WTC11 (cell line): ENCODE measurements at regions not wholly inside any gene's neighbourhood (a gene's known extent, or its start where the extent isn't known, plus 50 kb on each side); places are given as distances from the start of the nearest gene placed in this dataset.

Source experiments
- ATAC-seq: fragments of 200-7000 bp; cut with Tn5 transposase; 2 replicates; pipeline ENCODE4 v1.10.0; 2021; ENCODE audit warnings: mild to moderate bottlenecking, moderate library complexity
- CTCF ChIA-PET: fragments of 300-600 bp; sonication (Branson Sonifier 250); formaldehyde crosslinking; loops from one replicate; lab custom pipeline; 2021; ENCODE audit warnings: antibody characterized with exemption; lab: Charles Lee
- POLR2A ChIA-PET: fragments of 350-600 bp; sonication (Branson Sonifier 250); formaldehyde crosslinking; loops from one replicate; lab custom pipeline; 2021; ENCODE audit warnings: antibody characterized with exemption; lab: Charles Lee
- DNase-seq: peaks from one replicate; pipeline ENCODE4 v3.0.0; 2021; ENCODE audit warnings: low spot score
- H3K27ac Mint-ChIP-seq: 2 replicates; pipeline ENCODE4 v1.8.0; 2021; ENCODE audit warnings: mixed read lengths
- H3K27me3 Mint-ChIP-seq: 2 replicates; pipeline ENCODE4 v1.8.0; 2021; ENCODE audit warnings: low read depth, mild to moderate bottlenecking, moderate library complexity, mixed read lengths
- H3K36me3 Mint-ChIP-seq: 2 replicates; pipeline ENCODE4 v1.8.0; 2021; ENCODE audit warnings: mixed read lengths
- H3K4me1 Mint-ChIP-seq: 2 replicates; pipeline ENCODE4 v1.8.0; 2022; ENCODE audit warnings: mixed read lengths
- H3K4me3 Mint-ChIP-seq: 2 replicates; pipeline ENCODE4 v1.8.0; 2021; ENCODE audit warnings: mild to moderate bottlenecking, moderate library complexity, mixed read lengths
- H3K9me3 Mint-ChIP-seq: 2 replicates; pipeline ENCODE4 v1.8.0; 2021; ENCODE audit warnings: mixed read lengths
- ATF1 ChIP-seq: sonication (generic); formaldehyde crosslinking; IDR thresholded peaks from 2 replicates; pipeline ENCODE4 v1.8.1; 2023; ENCODE audit warnings: mild to moderate bottlenecking, moderate library complexity, missing genetic modification reagents
- CBFB ChIP-seq: sonication (generic); formaldehyde crosslinking; IDR thresholded peaks from 2 replicates; pipeline ENCODE4 v1.8.1; 2022; ENCODE audit warnings: mild to moderate bottlenecking, low read depth, missing genetic modification reagents
- FOXJ3 ChIP-seq: sonication (generic); formaldehyde crosslinking; IDR thresholded peaks from 2 replicates; pipeline ENCODE4 v1.9.0; 2021; ENCODE audit warnings: missing genetic modification reagents, mild to moderate bottlenecking, borderline replicate concordance
- GRHL2 ChIP-seq: fragments of 250-450 bp; sonication (Bioruptor Pico); IDR thresholded peaks from 2 replicates; pipeline ENCODE4 v1.8.0; 2022; ENCODE audit warnings: mild to moderate bottlenecking, moderate library complexity; ENCODE audit not compliant: insufficient replicate concordance, severe bottlenecking
- GTF2I ChIP-seq: fragments of 250-450 bp; sonication (Bioruptor Pico); conservative IDR thresholded peaks from 2 replicates; pipeline ENCODE4 v1.4.0; 2021; ENCODE audit warnings: mild to moderate bottlenecking
- HMGA2 ChIP-seq: fragments of 250-450 bp; sonication (Bioruptor Pico); IDR thresholded peaks from 2 replicates; pipeline ENCODE4 v1.4.0; 2021; ENCODE audit warnings: mild to moderate bottlenecking, moderate library complexity
- JUN ChIP-seq: sonication (generic); formaldehyde crosslinking; IDR thresholded peaks from 2 replicates; pipeline ENCODE4 v1.8.0; 2023; ENCODE audit warnings: mild to moderate bottlenecking, missing genetic modification reagents
- NR1H2 ChIP-seq: sonication (generic); formaldehyde crosslinking; IDR thresholded peaks from 2 replicates; pipeline ENCODE4 v1.9.0; 2021; ENCODE audit warnings: mild to moderate bottlenecking, moderate library complexity, missing genetic modification reagents
- NR2C2 ChIP-seq: sonication (generic); formaldehyde crosslinking; IDR thresholded peaks from 2 replicates; pipeline ENCODE4 v1.8.0; 2022; ENCODE audit warnings: mild to moderate bottlenecking, missing genetic modification reagents
- SMAD4 ChIP-seq: sonication (generic); formaldehyde crosslinking; IDR thresholded peaks from 2 replicates; pipeline ENCODE4 v1.8.0; 2022; ENCODE audit warnings: mild to moderate bottlenecking, missing genetic modification reagents
- TCF7 ChIP-seq: sonication (generic); formaldehyde crosslinking; IDR thresholded peaks from 2 replicates; pipeline ENCODE4 v1.8.0; 2022; ENCODE audit warnings: mild to moderate bottlenecking, low read depth, missing genetic modification reagents, moderate library complexity
- ZNF138 ChIP-seq: sonication (generic); formaldehyde crosslinking; conservative IDR thresholded peaks from 2 replicates; pipeline ENCODE4 v1.8.1; 2022; ENCODE audit warnings: mild to moderate bottlenecking, moderate library complexity, missing genetic modification reagents
- ZNF232 ChIP-seq: sonication (generic); formaldehyde crosslinking; IDR thresholded peaks from 2 replicates; pipeline ENCODE4 v1.8.0; 2022; ENCODE audit warnings: mild to moderate bottlenecking, missing genetic modification reagents
- ZNF263 ChIP-seq: sonication (generic); formaldehyde crosslinking; IDR thresholded peaks from 2 replicates; pipeline ENCODE4 v1.8.1; 2022; ENCODE audit warnings: low read depth, mild to moderate bottlenecking, moderate library complexity, missing genetic modification reagents
- TF ChIP-seq, protein P1 (sequence below): sonication (generic); formaldehyde crosslinking; IDR thresholded peaks from 2 replicates; pipeline ENCODE4 v1.8.1; 2022; ENCODE audit warnings: low read depth, mild to moderate bottlenecking, moderate library complexity, missing genetic modification reagents, borderline replicate concordance
- TF ChIP-seq, protein P2 (sequence below): sonication (generic); formaldehyde crosslinking; IDR thresholded peaks from 2 replicates; pipeline ENCODE4 v1.8.0; 2022; ENCODE audit warnings: missing genetic modification reagents
- TF ChIP-seq, protein P3 (sequence below): sonication (generic); formaldehyde crosslinking; IDR thresholded peaks from 2 replicates; pipeline ENCODE4 v1.8.0; 2022; ENCODE audit warnings: mild to moderate bottlenecking, missing genetic modification reagents
- TF ChIP-seq, protein P4 (sequence below): fragments of 250-450 bp; sonication (Bioruptor Pico); IDR thresholded peaks from 2 replicates; pipeline ENCODE4 v1.9.0; 2021; ENCODE audit warnings: moderate library complexity, mild to moderate bottlenecking, inconsistent platforms, borderline replicate concordance
- TF ChIP-seq, protein P5 (sequence below): sonication (generic); formaldehyde crosslinking; IDR thresholded peaks from 2 replicates; pipeline ENCODE4 v1.8.1; 2023; ENCODE audit warnings: mild to moderate bottlenecking, missing genetic modification reagents, moderate library complexity
- TF ChIP-seq, protein P6 (sequence below): sonication (generic); formaldehyde crosslinking; conservative IDR thresholded peaks from 2 replicates; pipeline ENCODE4 v1.8.1; 2022; ENCODE audit warnings: mild to moderate bottlenecking, missing genetic modification reagents
- TF ChIP-seq, protein P7 (sequence below): sonication (generic); formaldehyde crosslinking; IDR thresholded peaks from 2 replicates; pipeline ENCODE4 v1.8.1; 2023; ENCODE audit warnings: mild to moderate bottlenecking, missing genetic modification reagents
- TF ChIP-seq, protein P8 (sequence below): sonication (generic); formaldehyde crosslinking; IDR thresholded peaks from 2 replicates; pipeline ENCODE4 v1.8.1; 2022; ENCODE audit warnings: mild to moderate bottlenecking, moderate library complexity, missing genetic modification reagents

DNA sequence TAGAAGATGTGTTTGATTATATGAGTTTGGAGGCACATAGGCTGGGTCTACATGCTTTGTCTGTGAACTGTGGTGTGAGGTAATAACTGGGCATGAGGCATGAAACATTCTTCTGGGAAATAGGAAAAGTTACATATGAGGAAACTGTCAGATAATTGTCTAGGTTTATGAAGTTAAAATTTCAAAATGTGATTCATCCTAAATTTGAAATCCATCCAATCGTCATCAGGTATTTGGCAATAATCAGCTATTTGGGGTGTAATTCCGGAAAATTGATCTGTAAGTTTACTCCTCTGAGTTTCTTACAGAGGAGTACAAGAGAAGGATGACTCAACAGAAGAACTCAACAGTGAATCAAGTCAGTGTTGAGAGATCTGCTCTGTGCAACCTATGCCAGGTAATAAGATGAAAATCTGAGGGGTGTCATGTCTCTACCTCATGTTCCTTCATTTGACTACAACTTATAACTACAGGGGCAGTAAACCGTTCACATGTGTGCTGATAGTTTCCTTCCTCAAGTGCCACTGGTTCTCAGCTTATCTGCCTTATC lies 1171.6 kb upstream of the CDH18 start:
- ChIA-PET POLR2A (no interaction called here), CTCF (no interaction called here)
- TF ChIP-seq, protein P1, sequence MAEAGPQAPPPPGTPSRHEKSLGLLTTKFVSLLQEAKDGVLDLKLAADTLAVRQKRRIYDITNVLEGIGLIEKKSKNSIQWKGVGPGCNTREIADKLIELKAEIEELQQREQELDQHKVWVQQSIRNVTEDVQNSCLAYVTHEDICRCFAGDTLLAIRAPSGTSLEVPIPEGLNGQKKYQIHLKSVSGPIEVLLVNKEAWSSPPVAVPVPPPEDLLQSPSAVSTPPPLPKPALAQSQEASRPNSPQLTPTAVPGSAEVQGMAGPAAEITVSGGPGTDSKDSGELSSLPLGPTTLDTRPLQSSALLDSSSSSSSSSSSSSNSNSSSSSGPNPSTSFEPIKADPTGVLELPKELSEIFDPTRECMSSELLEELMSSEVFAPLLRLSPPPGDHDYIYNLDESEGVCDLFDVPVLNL (CRISPR knock-in tag) = no peak
- TF ChIP-seq FOXJ3 (CRISPR knock-in tag) (no peak), ZNF232 (no peak), NR1H2 (CRISPR knock-in tag) (no peak), JUN (no peak), CBFB (CRISPR knock-in tag) (no peak), GTF2I (no peak)
- TF ChIP-seq, protein P2, sequence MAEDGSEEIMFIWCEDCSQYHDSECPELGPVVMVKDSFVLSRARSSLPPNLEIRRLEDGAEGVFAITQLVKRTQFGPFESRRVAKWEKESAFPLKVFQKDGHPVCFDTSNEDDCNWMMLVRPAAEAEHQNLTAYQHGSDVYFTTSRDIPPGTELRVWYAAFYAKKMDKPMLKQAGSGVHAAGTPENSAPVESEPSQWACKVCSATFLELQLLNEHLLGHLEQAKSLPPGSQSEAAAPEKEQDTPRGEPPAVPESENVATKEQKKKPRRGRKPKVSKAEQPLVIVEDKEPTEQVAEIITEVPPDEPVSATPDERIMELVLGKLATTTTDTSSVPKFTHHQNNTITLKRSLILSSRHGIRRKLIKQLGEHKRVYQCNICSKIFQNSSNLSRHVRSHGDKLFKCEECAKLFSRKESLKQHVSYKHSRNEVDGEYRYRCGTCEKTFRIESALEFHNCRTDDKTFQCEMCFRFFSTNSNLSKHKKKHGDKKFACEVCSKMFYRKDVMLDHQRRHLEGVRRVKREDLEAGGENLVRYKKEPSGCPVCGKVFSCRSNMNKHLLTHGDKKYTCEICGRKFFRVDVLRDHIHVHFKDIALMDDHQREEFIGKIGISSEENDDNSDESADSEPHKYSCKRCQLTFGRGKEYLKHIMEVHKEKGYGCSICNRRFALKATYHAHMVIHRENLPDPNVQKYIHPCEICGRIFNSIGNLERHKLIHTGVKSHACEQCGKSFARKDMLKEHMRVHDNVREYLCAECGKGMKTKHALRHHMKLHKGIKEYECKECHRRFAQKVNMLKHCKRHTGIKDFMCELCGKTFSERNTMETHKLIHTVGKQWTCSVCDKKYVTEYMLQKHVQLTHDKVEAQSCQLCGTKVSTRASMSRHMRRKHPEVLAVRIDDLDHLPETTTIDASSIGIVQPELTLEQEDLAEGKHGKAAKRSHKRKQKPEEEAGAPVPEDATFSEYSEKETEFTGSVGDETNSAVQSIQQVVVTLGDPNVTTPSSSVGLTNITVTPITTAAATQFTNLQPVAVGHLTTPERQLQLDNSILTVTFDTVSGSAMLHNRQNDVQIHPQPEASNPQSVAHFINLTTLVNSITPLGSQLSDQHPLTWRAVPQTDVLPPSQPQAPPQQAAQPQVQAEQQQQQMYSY (CRISPR knock-in tag) = no peak
- TF ChIP-seq, protein P3, sequence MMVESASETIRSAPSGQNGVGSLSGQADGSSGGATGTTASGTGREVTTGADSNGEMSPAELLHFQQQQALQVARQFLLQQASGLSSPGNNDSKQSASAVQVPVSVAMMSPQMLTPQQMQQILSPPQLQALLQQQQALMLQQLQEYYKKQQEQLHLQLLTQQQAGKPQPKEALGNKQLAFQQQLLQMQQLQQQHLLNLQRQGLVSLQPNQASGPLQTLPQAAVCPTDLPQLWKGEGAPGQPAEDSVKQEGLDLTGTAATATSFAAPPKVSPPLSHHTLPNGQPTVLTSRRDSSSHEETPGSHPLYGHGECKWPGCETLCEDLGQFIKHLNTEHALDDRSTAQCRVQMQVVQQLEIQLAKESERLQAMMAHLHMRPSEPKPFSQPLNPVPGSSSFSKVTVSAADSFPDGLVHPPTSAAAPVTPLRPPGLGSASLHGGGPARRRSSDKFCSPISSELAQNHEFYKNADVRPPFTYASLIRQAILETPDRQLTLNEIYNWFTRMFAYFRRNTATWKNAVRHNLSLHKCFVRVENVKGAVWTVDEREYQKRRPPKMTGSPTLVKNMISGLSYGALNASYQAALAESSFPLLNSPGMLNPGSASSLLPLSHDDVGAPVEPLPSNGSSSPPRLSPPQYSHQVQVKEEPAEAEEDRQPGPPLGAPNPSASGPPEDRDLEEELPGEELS (CRISPR knock-in tag) = no peak
- TF ChIP-seq, protein P4, sequence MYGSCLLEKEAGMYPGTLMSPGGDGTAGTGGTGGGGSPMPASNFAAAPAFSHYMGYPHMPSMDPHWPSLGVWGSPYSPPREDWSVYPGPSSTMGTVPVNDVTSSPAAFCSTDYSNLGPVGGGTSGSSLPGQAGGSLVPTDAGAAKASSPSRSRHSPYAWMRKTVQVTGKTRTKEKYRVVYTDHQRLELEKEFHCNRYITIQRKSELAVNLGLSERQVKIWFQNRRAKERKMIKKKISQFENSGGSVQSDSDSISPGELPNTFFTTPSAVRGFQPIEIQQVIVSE (CRISPR knock-in tag) = no peak
- TF ChIP-seq, protein P5, sequence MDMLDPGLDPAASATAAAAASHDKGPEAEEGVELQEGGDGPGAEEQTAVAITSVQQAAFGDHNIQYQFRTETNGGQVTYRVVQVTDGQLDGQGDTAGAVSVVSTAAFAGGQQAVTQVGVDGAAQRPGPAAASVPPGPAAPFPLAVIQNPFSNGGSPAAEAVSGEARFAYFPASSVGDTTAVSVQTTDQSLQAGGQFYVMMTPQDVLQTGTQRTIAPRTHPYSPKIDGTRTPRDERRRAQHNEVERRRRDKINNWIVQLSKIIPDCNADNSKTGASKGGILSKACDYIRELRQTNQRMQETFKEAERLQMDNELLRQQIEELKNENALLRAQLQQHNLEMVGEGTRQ (CRISPR knock-in tag) = no peak
- TF ChIP-seq, protein P6, sequence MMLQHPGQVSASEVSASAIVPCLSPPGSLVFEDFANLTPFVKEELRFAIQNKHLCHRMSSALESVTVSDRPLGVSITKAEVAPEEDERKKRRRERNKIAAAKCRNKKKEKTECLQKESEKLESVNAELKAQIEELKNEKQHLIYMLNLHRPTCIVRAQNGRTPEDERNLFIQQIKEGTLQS (CRISPR knock-in tag) = no peak
- H3K27ac Mint-ChIP-seq = no peak overlapping the region
- DNase-seq (no peak), ATAC-seq (no peak)
- peaks cover 9% of the 10 kb centered on the region for H3K9me3 Mint-ChIP-seq
- no peak overlapping the region for H3K4me3 Mint-ChIP-seq
- no peaks in the 10 kb centered on the region for H3K4me1 Mint-ChIP-seq
- H3K36me3 Mint-ChIP-seq = no peaks in the 10 kb centered on the region
- H3K27me3 Mint-ChIP-seq = no peaks in the 10 kb centered on the region

DNA sequence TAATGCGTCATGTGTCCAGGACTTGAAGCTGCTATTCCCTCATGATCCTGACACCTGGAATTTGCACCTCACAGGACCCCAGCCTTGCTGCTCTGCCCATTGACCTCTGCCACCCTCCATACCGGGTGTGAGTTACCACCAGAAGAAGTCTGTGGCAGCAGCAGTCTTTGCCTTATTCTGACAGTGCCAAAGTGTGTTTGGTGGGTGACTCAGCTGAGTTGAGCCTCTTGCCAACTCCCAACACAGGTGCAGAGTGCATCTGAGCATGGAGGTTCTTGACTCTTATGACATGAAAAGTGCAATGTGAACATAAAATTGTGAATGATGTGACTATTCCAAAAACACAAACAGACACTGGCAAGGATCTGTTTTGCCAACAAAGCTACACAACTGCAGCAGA lies 1166.5 kb upstream of the CDH18 start:
- no peaks in the 10 kb centered on the region for H3K36me3 Mint-ChIP-seq
- ChIA-PET CTCF (no interaction called here), POLR2A (no interaction called here)
- no peak overlapping the region for H3K4me3 Mint-ChIP-seq
- H3K27me3 Mint-ChIP-seq = no peaks in the 10 kb centered on the region
- H3K27ac Mint-ChIP-seq = no peak overlapping the region
- no peaks in the 10 kb centered on the region for H3K4me1 Mint-ChIP-seq
- DNase-seq (no peak), ATAC-seq (no peak)
- peaks cover 9% of the 10 kb centered on the region for H3K9me3 Mint-ChIP-seq
- TF ChIP-seq ATF1 (no peak), TCF7 (CRISPR knock-in tag) (no peak), SMAD4 (CRISPR knock-in tag) (no peak), ZNF138 (CRISPR knock-in tag) (no peak), NR2C2 (CRISPR knock-in tag) (no peak), HMGA2 (CRISPR knock-in tag) (no peak), ZNF263 (CRISPR knock-in tag) (no peak), GRHL2 (CRISPR knock-in tag) (no peak)
- TF ChIP-seq, protein P7, sequence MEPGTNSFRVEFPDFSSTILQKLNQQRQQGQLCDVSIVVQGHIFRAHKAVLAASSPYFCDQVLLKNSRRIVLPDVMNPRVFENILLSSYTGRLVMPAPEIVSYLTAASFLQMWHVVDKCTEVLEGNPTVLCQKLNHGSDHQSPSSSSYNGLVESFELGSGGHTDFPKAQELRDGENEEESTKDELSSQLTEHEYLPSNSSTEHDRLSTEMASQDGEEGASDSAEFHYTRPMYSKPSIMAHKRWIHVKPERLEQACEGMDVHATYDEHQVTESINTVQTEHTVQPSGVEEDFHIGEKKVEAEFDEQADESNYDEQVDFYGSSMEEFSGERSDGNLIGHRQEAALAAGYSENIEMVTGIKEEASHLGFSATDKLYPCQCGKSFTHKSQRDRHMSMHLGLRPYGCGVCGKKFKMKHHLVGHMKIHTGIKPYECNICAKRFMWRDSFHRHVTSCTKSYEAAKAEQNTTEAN (CRISPR knock-in tag) = no peak
- TF ChIP-seq, protein P4 (CRISPR knock-in tag) = no peak
- TF ChIP-seq, protein P8, sequence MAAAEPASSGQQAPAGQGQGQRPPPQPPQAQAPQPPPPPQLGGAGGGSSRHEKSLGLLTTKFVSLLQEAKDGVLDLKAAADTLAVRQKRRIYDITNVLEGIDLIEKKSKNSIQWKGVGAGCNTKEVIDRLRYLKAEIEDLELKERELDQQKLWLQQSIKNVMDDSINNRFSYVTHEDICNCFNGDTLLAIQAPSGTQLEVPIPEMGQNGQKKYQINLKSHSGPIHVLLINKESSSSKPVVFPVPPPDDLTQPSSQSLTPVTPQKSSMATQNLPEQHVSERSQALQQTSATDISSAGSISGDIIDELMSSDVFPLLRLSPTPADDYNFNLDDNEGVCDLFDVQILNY (CRISPR knock-in tag) = no peak
